ENCODE measurements at regions not wholly inside any gene's neighbourhood (a gene's known extent, or its start where the extent isn't known, plus 50 kb on each side); places are given as distances from the start of the nearest gene placed in this dataset.

DNA sequence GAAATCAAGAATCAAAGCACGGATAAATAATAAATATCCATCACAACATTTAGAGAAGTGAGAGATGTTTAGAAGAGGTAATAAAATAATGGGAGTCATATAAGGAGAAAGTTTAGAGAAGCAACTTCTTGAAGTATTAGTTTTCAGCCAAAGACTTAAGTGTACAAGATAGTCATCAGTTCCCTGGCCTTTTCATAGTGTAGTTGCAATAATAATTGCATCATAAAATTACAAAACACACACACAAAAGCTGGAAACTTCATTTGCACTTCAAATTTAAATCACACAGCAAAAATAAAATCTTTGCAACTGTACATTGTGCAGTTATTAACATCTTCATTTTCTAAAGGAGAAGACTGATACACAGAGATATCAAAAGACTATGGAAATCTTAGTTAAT lies 319.1 kb upstream of the RGMB start:
- no peak for DNase-seq (ENCODE audit: low spot score)

GRCh38 chr5:98454904-98455303 lies 318.6 kb upstream of the RGMB start:
- no peak for DNase-seq (ENCODE audit: low spot score)

- no peak for DNase-seq (ENCODE audit: low spot score)
These were observed 317.8 kb upstream of the RGMB start for GRCh38 chr5:98455665-98456064.

GRCh38 chr5:98458004-98458403 lies 315.5 kb upstream of the RGMB start:
- DNase-seq (ENCODE audit: low spot score), result no peak

GRCh38 chr5:98458726-98459125 lies 314.7 kb upstream of the RGMB start:
- no peak for DNase-seq (ENCODE audit: low spot score)

DNA sequence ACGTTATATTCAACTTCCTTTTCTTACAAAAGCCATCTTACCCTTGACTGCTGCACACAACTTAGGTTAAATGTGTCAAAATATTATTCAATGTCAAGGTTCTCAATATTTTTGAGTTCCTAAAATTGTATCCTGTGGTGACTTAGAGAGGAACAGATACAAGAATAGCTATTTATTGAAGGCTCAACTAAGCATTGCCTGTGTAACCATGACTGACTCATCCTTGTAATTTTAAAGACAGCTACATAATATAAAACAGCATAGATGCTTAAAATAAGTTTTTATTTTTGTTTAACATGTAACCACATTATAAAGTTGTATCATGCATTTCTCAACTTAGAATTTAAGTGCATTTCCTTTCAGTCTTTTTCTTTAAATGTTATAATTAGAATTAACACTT lies 312.9 kb upstream of the RGMB start:
- no peak for DNase-seq (ENCODE audit: low spot score)

GRCh38 chr5:98461485-98461884 lies 312.0 kb upstream of the RGMB start:
- no peak for DNase-seq (ENCODE audit: low spot score)

DNA sequence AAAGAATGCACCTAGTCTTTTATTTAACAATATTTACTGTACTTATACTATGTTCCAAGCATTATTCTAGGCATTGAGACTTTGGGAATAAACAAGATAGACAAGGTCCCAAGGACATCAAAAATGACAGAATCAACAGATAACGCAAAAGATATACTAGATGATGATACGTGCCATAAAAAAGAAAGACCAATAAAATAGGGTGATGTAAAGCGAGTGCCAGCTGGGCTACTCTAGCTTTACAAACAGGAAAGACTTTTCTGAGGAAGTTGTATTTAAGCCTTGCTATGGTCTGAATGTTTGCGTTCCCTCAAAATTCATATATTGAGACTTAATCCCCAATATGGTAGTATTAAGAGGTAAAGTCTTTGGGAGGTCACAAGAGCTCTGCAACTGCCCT lies 310.2 kb upstream of the RGMB start:
- DNase-seq (ENCODE audit: low spot score), result no peak

DNA sequence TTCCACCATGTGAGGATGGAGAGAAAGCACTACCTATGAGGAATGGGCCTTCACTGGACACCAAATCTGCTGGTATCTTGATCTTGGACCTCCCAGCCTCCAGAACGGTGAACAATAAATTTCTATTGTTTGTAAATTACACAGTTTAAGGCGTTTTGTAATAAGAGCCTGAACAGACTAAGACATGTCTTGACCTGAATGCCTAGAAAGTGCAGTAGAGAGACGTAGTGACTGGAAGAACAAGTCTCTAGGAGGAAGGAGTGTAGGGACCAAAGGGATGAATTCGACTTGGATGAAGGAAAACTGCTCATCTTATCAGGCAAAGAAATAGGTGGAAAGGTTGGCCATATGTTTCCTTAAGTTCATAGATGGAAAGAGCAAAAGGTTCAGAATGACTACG lies 309.8 kb upstream of the RGMB start:
- no peak for DNase-seq (ENCODE audit: low spot score)

- no peak for DNase-seq (ENCODE audit: low spot score)
These were observed 308.6 kb upstream of the RGMB start for GRCh38 chr5:98464737-98465330.

GRCh38 chr5:98468188-98468869 lies 305.1 kb upstream of the RGMB start:
- DNase-seq (ENCODE audit: low spot score), result no peak

DNA sequence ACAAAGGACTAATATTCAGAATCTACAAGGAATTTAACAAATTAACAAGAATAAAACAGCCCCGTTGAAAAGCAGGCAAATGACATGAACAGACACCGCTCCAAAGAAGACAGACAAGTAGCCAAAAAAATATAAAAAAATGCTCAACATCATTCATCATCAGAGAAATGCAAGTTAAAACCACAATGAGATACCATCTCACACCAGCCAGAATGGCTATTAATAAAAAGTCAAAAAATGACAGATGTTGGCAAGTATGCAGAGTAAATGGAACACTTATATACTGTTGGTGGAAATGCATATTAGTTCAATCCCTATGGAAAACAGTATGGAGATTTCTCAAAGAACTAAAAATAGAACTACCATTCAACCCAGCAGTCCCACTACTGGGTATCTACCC lies 302.7 kb upstream of the RGMB start:
- no peak for DNase-seq (ENCODE audit: low spot score)

DNA sequence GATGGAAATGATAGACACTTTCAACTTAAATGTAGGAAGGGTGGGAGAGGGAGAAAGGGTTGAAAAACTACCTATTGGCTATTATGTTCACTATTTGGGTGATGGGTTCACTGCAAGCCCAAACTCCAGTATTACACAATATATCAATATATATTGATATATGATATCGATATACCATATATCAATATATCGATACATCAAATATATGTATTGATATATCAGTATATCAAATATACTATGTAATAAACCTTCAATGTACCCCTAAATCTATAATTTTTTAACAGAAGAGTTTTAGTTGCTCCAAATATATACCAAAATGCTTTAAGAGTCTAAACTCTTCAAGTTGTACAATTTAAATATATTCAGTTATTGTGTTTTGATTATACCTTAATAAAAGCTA lies 302.0 kb upstream of the RGMB start:
- no peak for DNase-seq (ENCODE audit: low spot score)

GRCh38 chr5:98474216-98474615 lies 299.2 kb upstream of the RGMB start:
- DNase-seq (ENCODE audit: low spot score), result no peak

GRCh38 chr5:98474782-98475181 lies 298.7 kb upstream of the RGMB start:
- DNase-seq (ENCODE audit: low spot score), result no peak

- no peak for DNase-seq (ENCODE audit: low spot score)
These were observed 290.9 kb upstream of the RGMB start for GRCh38 chr5:98482321-98483300.

DNA sequence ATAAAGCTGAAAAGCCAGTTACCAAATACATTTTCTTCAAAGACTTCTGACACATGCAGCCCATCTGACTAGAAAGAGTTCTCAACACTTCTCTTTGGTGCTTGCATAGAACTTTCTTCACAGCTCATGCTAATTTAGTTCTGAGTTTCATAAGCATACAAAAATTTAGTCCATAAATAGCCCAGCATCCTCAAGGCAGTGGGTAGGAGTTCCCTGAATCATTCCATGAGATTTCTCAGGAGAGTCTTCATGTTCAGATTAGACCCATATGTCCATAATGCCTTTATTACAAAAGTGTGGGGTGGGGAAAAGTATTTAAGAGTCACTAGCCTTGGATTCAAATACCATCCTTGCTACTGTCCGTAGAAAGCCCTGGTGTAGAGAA lies 290.2 kb upstream of the RGMB start:
- no peak for DNase-seq (ENCODE audit: low spot score)

- no peak for DNase-seq (ENCODE audit: low spot score)
These were observed 284.4 kb upstream of the RGMB start for GRCh38 chr5:98489021-98489420.

DNA sequence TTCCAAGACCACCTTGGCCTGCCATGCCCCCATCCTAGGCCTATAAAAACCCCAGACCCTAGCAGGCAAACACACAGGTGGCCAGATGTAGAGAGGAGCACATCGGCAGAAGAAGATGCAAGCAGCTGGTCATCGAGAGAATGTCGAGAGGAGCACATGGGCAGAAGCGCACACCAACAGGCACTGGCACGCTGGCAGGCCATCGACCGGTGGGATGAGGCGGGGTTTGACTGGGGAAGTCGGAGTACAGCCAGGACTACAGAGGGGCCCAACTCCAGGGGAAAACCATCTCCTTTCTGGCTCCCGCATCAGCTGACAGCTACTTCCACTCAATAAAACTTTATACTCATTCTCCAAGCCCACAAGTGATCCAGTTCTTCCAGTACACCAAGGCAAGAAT lies 283.1 kb upstream of the RGMB start:
- no peak for DNase-seq (ENCODE audit: low spot score)

DNA sequence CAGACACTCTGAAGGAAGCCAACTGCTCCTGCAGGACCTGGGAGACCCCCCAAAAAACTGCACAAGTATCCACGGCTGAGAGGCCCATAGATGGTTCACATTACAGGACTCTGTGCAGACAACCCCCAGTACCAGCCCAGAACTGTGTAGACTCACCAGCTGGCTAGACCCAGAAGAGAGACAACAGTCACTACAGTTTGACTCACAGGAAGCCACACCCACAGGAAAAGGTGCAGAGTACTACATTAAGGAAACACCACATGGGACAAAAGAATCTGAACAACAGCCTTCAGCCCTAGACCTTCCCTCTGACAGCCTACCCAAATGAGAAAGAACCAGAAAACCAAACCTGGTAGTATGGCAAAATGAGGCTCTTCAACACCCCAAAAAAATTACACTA lies 281.2 kb upstream of the RGMB start:
- peak; percentile 4 for DNase-seq (ENCODE audit: low spot score)

DNA sequence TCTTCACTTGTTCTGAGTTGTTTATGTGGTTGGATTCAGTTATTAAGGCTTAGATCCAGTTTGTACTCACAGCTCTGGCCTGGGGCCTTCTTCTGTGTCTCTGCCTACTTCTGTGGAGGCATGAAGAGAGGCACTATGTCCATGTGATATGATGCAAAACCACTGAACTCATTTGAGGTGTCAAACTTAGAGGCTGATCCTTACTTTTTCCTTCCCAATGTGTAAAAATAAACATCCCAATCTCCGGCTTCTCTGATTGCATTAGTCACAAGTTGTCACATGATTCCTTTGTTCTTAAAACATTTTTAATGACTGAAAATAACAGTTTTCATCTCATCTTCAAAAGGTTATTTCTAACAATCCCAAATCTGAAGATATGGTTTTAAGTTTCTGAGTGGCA lies 276.0 kb upstream of the RGMB start:
- no peak for DNase-seq (ENCODE audit: low spot score)

GRCh38 chr5:98498028-98498427 lies 275.4 kb upstream of the RGMB start:
- no peak for DNase-seq (ENCODE audit: low spot score)

GRCh38 chr5:98499892-98500291 lies 273.6 kb upstream of the RGMB start:
- no peak for DNase-seq (ENCODE audit: low spot score)
